Thoracic aorta (tissue), 2 donors: ENCODE measurements at regions not wholly inside any gene's neighbourhood (a gene's known extent, or its start where the extent isn't known, plus 50 kb on each side); places are given as distances from the start of the nearest gene placed in this dataset.

Experiments used
- ATAC-seq: fragments of 150-250 bp; one replicate; pipeline ENCODE4 v1.8.0; 2017; ENCODE audit warnings: low read depth; ENCODE audit not compliant: insufficient number of reproducible peaks, low FRiP score
- DNase-seq: peaks from one replicate; pipeline ENCODE4 v3.0.0-alpha.2; 2020; ENCODE audit warnings: low spot score
- H3K27ac ChIP-seq, 2 donors: fragments of 200-600 bp; sonication (generic); 1 replicate in 1 of 2; 2 replicates in 1 of 2; pipeline ENCODE4 v1.5.1; 2016; ENCODE audit warnings: mild to moderate bottlenecking in 2 of 2, moderate library complexity in 2 of 2
- H3K27me3 ChIP-seq: fragments of 200-600 bp; sonication (generic); replicated peaks from 2 replicates; pipeline ENCODE4 v1.6.0; 2016; ENCODE audit warnings: mild to moderate bottlenecking; ENCODE audit not compliant: insufficient read depth
- H3K36me3 ChIP-seq: fragments of 200-600 bp; sonication (generic); one replicate; pipeline ENCODE4 v1.5.1; 2016
- H3K4me1 ChIP-seq, 2 donors: fragments of 200-600 bp; sonication (generic); 1 replicate in 1 of 2; 2 replicates in 1 of 2; pipeline versions ENCODE4 v1.5.1 to v1.6.0; 2016; ENCODE audit warnings: low read depth in 2 of 2, mild to moderate bottlenecking in 1 of 2; ENCODE audit not compliant: control insufficient read depth in 1 of 2
- H3K4me3 ChIP-seq: fragments of 200-600 bp; sonication (generic); 2 replicates; pipeline ENCODE4 v1.5.1; 2016; ENCODE audit warnings: mild to moderate bottlenecking
- H3K9me3 ChIP-seq: fragments of 200-600 bp; sonication (generic); 2 replicates; pipeline ENCODE4 v1.5.1; 2016
- CTCF ChIP-seq: fragments of 200-600 bp; sonication (generic); IDR thresholded peaks from one replicate; pipeline ENCODE4 v1.5.1; 2019; ENCODE audit warnings: antibody characterized with exemption

DNA sequence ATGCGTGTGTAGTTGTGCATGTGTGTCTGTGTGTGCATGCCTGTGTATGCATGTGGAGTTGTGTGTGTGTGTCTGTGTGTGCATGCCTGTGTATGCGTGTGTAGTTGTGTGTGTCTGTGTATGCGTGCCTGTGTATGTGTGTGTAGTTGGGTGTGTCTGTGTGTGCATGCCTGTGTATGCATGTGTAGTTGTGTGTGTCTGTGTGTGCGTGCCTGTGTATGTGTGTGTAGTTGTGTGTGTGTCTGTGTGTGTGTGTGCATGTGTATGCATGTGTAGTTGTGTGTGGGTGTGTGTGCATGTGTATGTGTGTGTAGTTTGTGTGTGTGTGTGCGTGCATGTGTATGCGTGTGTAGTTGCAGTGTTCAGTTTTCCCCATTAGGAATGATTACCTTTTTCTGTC lies 162.0 kb downstream of the URB2 start:
- H3K4me1 ChIP-seq = no peaks in the 10 kb centered on the region
- no peak for DNase-seq
- H3K27ac ChIP-seq = no peak overlapping the region
- no peak overlapping the region for H3K4me3 ChIP-seq
- H3K9me3 ChIP-seq = no peaks in the 10 kb centered on the region
- H3K27me3 ChIP-seq = no peaks in the 10 kb centered on the region
- no peaks in the 10 kb centered on the region for H3K36me3 ChIP-seq
- no peak for ATAC-seq
- TF ChIP-seq CTCF = no peak

DNA sequence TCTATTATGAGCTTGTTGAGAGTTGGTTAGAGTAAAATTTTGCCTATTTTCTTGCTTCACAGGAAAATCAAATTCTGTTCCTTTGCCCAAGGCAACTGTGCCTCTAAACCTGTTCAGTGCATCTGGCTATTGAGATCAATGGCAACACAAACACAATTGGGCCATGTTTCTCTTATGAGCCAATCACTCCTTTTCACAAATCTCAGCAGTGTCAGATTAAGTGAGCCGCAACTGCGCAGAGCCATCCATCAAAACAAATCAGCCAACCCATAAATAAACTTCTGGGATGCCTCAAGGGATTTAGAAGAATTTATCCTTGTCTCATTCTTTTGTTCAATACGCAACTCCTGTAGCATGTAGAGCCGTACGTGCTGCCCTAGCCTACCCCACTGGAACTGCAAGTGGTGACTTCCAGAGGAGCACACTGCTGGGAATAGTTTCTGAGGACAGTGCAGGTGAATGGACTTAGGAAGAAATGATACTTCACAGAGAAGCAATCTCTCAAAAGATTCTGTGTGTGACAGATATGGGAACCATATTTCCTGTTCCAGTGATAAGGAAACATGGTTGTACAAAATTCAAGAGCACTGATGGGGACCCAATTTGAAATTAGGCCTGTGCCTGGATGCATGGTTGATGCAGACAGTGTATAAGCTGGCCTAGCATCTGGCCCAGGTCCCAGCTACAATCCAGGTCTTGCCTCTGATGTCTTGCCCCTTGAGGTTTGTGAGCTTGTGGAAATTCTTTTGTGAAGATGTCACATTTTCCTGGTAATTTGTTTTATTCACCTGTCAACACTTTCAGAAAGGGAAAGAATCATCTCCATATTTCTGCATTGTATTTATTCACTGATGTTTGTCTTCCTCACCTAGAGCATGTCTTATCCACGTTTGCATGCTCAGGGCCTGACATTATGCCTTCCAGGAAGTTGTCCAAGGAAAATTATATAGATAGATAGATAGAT lies 166.2 kb downstream of the URB2 start:
- H3K4me1 ChIP-seq = no peaks in the 10 kb centered on the region
- ATAC-seq (no peak), DNase-seq (no peak)
- no peaks in the 10 kb centered on the region for H3K36me3 ChIP-seq
- TF ChIP-seq CTCF = no peak
- no peak overlapping the region for H3K4me3 ChIP-seq
- no peaks in the 10 kb centered on the region for H3K27me3 ChIP-seq
- no peaks in the 10 kb centered on the region for H3K9me3 ChIP-seq
- no peak overlapping the region for H3K27ac ChIP-seq

GRCh38 chr1:229793488-229793887 lies 167.4 kb downstream of the URB2 start:
- Histone ChIP-seq H3K36me3 (no peaks in the 10 kb centered on the region), H3K4me3 (no peak overlapping the region), H3K27me3 (no peaks in the 10 kb centered on the region), H3K9me3 (no peaks in the 10 kb centered on the region), H3K4me1 (no peaks in the 10 kb centered on the region), H3K27ac (no peak overlapping the region)
- ATAC-seq (no peak), DNase-seq (no peak)
- TF ChIP-seq CTCF = no peak

DNA sequence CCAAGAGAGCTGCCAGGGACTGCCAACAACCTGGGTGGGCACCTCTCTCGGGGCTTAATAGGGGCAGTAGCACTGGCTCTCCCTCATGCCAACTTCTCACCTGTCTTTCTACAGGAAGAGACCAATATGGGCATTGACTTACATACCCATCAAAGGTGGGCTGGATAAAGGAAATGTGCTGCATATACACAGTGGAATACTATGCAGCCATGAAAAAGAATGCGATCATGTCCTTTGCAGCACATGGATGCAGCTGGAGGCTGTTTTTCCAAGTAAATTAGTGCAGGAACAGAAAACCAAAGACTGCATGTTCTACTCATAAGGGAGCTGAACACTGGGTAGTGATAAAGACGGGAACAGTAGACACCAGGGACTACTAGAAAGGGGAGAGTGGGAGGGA lies 172.5 kb downstream of the URB2 start:
- no peak overlapping the region for H3K4me3 ChIP-seq
- H3K27ac ChIP-seq = no peak overlapping the region
- DNase-seq = no peak
- no peaks in the 10 kb centered on the region for H3K9me3 ChIP-seq
- no peaks in the 10 kb centered on the region for H3K4me1 ChIP-seq
- no peaks in the 10 kb centered on the region for H3K27me3 ChIP-seq
- no peak for ATAC-seq
- TF ChIP-seq CTCF = no peak
- H3K36me3 ChIP-seq = no peaks in the 10 kb centered on the region

GRCh38 chr1:229803626-229804217 lies 177.7 kb downstream of the URB2 start:
- no peak for TF ChIP-seq CTCF
- no peak overlapping the region for H3K4me3 ChIP-seq
- no peak for DNase-seq
- H3K36me3 ChIP-seq = no peaks in the 10 kb centered on the region
- H3K27ac ChIP-seq = no peak overlapping the region
- ATAC-seq = no peak
- no peaks in the 10 kb centered on the region for H3K27me3 ChIP-seq
- H3K4me1 ChIP-seq = no peaks in the 10 kb centered on the region
- H3K9me3 ChIP-seq = peaks cover 10% of the 10 kb centered on the region
